ENCODE measurements at regions not wholly inside any gene's neighbourhood (a gene's known extent, or its start where the extent isn't known, plus 50 kb on each side); places are given as distances from the start of the nearest gene placed in this dataset.

GRCh38 chr16:35370617-35371016, 1911.2 kb downstream of the TP53TG3F start:
- H3K4me1 Mint-ChIP-seq (ENCODE audit: low read depth), result no peaks in the 10 kb centered on the region
- DNase-seq (ENCODE audit: low spot score), result no peak
- peaks cover 52% of the 10 kb centered on the region for H3K9me3 Mint-ChIP-seq
- H3K36me3 Mint-ChIP-seq (ENCODE audit: low read depth), result no peaks in the 10 kb centered on the region
- no peak overlapping the region for H3K27ac Mint-ChIP-seq
- no peak overlapping the region for H3K4me3 Mint-ChIP-seq
- no peaks in the 10 kb centered on the region for H3K27me3 Mint-ChIP-seq (ENCODE audit: low read depth)

DNA sequence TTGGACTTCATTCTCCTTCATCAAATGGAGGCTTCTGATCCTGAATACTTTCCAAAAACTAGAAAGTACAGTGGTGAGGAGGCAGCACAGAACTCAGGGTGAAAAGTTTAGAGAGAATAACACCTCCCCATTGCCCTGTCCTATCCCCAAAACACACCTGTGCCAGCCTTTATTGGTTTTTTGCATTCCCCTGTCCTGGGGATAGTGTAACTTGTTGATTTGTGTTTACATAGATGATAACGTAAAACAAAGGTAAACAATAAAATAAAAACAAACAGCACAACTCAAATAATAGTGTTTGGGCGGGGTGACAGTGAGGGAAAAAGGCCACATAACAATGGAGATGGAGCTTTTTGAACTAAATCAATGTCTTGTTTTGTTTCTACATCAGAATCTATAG, 1917.7 kb downstream of the TP53TG3F start:
- DNase-seq (ENCODE audit: low spot score), result no peak
- Mint-ChIP-seq H3K27me3 (ENCODE audit: low read depth) (no peaks in the 10 kb centered on the region), H3K4me3 (no peak overlapping the region), H3K36me3 (ENCODE audit: low read depth) (no peaks in the 10 kb centered on the region), H3K27ac (no peak overlapping the region), H3K4me1 (ENCODE audit: low read depth) (no peaks in the 10 kb centered on the region), H3K9me3 (peaks cover 51% of the 10 kb centered on the region)

GRCh38 chr16:35386619-35387018, 1927.2 kb downstream of the TP53TG3F start:
- H3K4me3 Mint-ChIP-seq, result no peak overlapping the region
- no peaks in the 10 kb centered on the region for H3K4me1 Mint-ChIP-seq (ENCODE audit: low read depth)
- no peaks in the 10 kb centered on the region for H3K36me3 Mint-ChIP-seq (ENCODE audit: low read depth)
- no peak overlapping the region for H3K27ac Mint-ChIP-seq
- no peaks in the 10 kb centered on the region for H3K27me3 Mint-ChIP-seq (ENCODE audit: low read depth)
- H3K9me3 Mint-ChIP-seq, result peaks cover 27% of the 10 kb centered on the region
- no peak for DNase-seq (ENCODE audit: low spot score)

DNA sequence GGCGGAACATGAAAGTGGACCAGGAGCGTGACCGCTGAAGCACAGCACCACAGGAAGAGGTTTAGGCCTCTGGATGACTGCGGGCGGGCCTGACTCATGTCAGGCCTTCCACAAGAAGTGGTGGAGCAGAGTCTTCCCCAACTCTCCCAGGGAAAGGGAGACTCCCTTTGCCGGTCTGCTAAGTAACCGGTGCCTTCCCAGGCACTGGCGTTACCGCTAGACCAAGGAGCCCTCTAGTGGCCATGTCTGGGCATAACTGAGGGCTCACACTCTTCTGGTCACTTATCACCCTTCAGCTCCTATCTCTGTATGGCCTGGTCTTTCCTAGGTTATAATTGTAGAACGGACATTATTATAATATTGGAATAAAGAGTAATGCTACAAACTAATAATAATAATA, 1931.9 kb downstream of the TP53TG3F start:
- H3K4me1 Mint-ChIP-seq (ENCODE audit: low read depth), result no peaks in the 10 kb centered on the region
- H3K27ac Mint-ChIP-seq, result no peak overlapping the region
- H3K27me3 Mint-ChIP-seq (ENCODE audit: low read depth), result no peaks in the 10 kb centered on the region
- H3K9me3 Mint-ChIP-seq, result peaks cover 35% of the 10 kb centered on the region
- no peak for DNase-seq (ENCODE audit: low spot score)
- H3K36me3 Mint-ChIP-seq (ENCODE audit: low read depth), result no peaks in the 10 kb centered on the region
- H3K4me3 Mint-ChIP-seq, result no peak overlapping the region

DNA sequence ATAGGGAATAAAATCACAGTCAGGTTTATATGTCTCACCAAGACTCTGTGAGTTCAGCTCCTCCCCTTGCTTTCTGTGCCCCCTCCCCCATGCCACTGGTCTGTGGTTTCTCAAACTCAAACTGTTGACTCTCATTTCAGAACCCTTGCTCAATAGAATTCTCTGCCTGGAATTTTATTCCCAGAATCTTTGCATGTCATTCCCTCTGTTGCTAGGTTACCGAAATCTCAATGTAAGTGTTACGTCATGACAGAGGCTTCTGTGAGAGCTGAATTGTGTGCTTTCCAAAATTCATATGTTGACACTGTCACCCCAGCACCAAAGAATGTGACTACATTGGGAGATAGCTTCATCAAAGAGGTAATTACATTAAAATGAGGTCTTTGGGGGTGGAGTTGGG, 1938.8 kb downstream of the TP53TG3F start:
- DNase-seq (ENCODE audit: low spot score), result no peak

DNA sequence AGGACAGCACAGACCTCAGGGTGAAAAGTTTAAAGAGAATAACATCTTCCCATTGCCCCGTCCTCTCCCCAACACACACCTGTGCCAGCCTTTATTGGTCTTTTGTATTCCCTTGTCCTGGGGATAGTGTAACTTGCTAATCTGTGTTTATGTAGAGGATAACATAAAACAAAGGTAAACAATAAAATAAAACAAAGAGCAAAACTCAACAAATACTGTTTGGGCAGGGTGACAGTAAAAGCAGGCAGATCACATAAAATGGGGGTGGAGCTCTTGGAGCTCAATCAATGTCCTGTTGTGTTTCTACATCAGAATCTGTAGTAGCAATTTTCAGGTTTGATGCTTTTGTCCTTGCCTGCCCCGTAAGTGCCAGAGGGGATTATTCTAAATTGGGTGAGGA, 1939.7 kb downstream of the TP53TG3F start:
- H3K4me3 Mint-ChIP-seq, result no peak overlapping the region
- H3K27ac Mint-ChIP-seq, result no peak overlapping the region
- no peaks in the 10 kb centered on the region for H3K36me3 Mint-ChIP-seq (ENCODE audit: low read depth)
- no peaks in the 10 kb centered on the region for H3K4me1 Mint-ChIP-seq (ENCODE audit: low read depth)
- DNase-seq (ENCODE audit: low spot score), result no peak
- no peaks in the 10 kb centered on the region for H3K27me3 Mint-ChIP-seq (ENCODE audit: low read depth)
- H3K9me3 Mint-ChIP-seq, result peaks cover 42% of the 10 kb centered on the region

More for the DNA sequence above, 1938.8 kb downstream of the TP53TG3F start:
- Mint-ChIP-seq H3K4me3 (no peak overlapping the region), H3K27ac (no peak overlapping the region), H3K9me3 (peaks cover 50% of the 10 kb centered on the region), H3K4me1 (ENCODE audit: low read depth) (no peaks in the 10 kb centered on the region), H3K36me3 (ENCODE audit: low read depth) (no peaks in the 10 kb centered on the region), H3K27me3 (ENCODE audit: low read depth) (no peaks in the 10 kb centered on the region)

DNA sequence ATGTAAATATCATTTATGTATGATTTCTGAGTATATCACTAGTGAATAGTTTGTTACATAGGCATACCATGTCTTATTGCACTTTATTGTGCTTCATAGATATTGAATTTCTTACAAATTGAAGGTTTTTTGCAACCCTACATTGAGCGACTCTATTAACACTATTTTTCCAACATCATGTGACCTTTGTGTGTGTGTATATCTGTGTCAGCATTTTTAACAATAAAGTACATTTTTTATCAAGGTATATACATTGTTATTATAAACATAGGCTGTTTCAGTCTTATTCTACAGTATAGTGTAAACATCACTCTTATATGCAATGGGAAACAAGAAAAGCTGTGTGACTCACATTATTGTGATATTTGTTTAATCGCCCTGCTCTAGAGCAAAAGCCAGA, 1944.9 kb downstream of the TP53TG3F start:
- no peak for DNase-seq (ENCODE audit: low spot score)
- H3K27me3 Mint-ChIP-seq (ENCODE audit: low read depth), result no peaks in the 10 kb centered on the region
- no peak overlapping the region for H3K27ac Mint-ChIP-seq
- H3K9me3 Mint-ChIP-seq, result peaks cover 47% of the 10 kb centered on the region
- H3K4me3 Mint-ChIP-seq, result no peak overlapping the region
- no peaks in the 10 kb centered on the region for H3K36me3 Mint-ChIP-seq (ENCODE audit: low read depth)
- H3K4me1 Mint-ChIP-seq (ENCODE audit: low read depth), result no peaks in the 10 kb centered on the region

- Mint-ChIP-seq H3K9me3 (peaks cover 51% of the 10 kb centered on the region), H3K36me3 (ENCODE audit: low read depth) (no peaks in the 10 kb centered on the region), H3K27ac (no peak overlapping the region), H3K4me1 (ENCODE audit: low read depth) (no peaks in the 10 kb centered on the region), H3K27me3 (ENCODE audit: low read depth) (no peaks in the 10 kb centered on the region), H3K4me3 (no peak overlapping the region)
- DNase-seq (ENCODE audit: low spot score), result no peak
These were observed 1946.1 kb downstream of the TP53TG3F start for GRCh38 chr16:35405526-35405925.

GRCh38 chr16:35409503-35409902, 1950.1 kb downstream of the TP53TG3F start:
- Mint-ChIP-seq H3K27ac (no peak overlapping the region), H3K9me3 (peaks cover 68% of the 10 kb centered on the region), H3K4me3 (no peak overlapping the region), H3K27me3 (ENCODE audit: low read depth) (no peaks in the 10 kb centered on the region), H3K4me1 (ENCODE audit: low read depth) (no peaks in the 10 kb centered on the region), H3K36me3 (ENCODE audit: low read depth) (no peaks in the 10 kb centered on the region)
- no peak for DNase-seq (ENCODE audit: low spot score)

GRCh38 chr16:35410438-35410837, 1951.0 kb downstream of the TP53TG3F start:
- Mint-ChIP-seq H3K9me3 (peaks cover 70% of the 10 kb centered on the region), H3K27me3 (ENCODE audit: low read depth) (no peaks in the 10 kb centered on the region), H3K4me1 (ENCODE audit: low read depth) (no peaks in the 10 kb centered on the region), H3K36me3 (ENCODE audit: low read depth) (no peaks in the 10 kb centered on the region), H3K4me3 (no peak overlapping the region), H3K27ac (no peak overlapping the region)
- no peak for DNase-seq (ENCODE audit: low spot score)

- no peak for DNase-seq (ENCODE audit: low spot score)
- Mint-ChIP-seq H3K4me1 (ENCODE audit: low read depth) (no peaks in the 10 kb centered on the region), H3K36me3 (ENCODE audit: low read depth) (no peaks in the 10 kb centered on the region), H3K27me3 (ENCODE audit: low read depth) (no peaks in the 10 kb centered on the region), H3K4me3 (no peak overlapping the region), H3K9me3 (peaks cover 74% of the 10 kb centered on the region), H3K27ac (no peak overlapping the region)
These were observed 1951.7 kb downstream of the TP53TG3F start for GRCh38 chr16:35411156-35411555.

DNA sequence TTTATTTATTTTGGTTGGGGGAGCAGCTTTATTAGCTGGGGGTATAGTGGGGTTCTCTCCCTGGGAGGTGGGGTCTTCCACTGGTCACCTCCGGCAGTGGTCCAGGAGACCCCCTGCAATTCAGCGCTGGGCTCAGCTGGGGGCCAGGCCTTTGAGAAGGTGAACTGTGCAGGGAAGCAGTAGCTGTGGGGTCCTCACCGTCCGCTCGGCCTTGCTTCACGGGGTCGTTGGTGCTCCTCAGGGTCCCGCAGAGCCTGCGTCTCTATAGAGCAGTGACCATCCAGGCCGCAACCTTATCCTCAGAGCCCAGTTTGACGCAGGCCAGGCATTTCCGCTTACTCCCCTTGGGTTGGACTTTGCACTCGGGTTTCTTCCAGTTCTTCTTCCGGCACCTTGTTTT, 1954.7 kb downstream of the TP53TG3F start:
- no peaks in the 10 kb centered on the region for H3K4me1 Mint-ChIP-seq (ENCODE audit: low read depth)
- H3K4me3 Mint-ChIP-seq, result no peak overlapping the region
- peaks cover 60% of the 10 kb centered on the region for H3K9me3 Mint-ChIP-seq
- H3K36me3 Mint-ChIP-seq (ENCODE audit: low read depth), result no peaks in the 10 kb centered on the region
- DNase-seq (ENCODE audit: low spot score), result no peak
- H3K27ac Mint-ChIP-seq, result no peak overlapping the region
- H3K27me3 Mint-ChIP-seq (ENCODE audit: low read depth), result no peaks in the 10 kb centered on the region

GRCh38 chr16:35414563-35414962, 1955.2 kb downstream of the TP53TG3F start:
- no peak overlapping the region for H3K27ac Mint-ChIP-seq
- peaks cover 63% of the 10 kb centered on the region for H3K9me3 Mint-ChIP-seq
- no peak overlapping the region for H3K4me3 Mint-ChIP-seq
- no peak for DNase-seq (ENCODE audit: low spot score)
- H3K27me3 Mint-ChIP-seq (ENCODE audit: low read depth), result no peaks in the 10 kb centered on the region
- no peaks in the 10 kb centered on the region for H3K4me1 Mint-ChIP-seq (ENCODE audit: low read depth)
- no peaks in the 10 kb centered on the region for H3K36me3 Mint-ChIP-seq (ENCODE audit: low read depth)

DNA sequence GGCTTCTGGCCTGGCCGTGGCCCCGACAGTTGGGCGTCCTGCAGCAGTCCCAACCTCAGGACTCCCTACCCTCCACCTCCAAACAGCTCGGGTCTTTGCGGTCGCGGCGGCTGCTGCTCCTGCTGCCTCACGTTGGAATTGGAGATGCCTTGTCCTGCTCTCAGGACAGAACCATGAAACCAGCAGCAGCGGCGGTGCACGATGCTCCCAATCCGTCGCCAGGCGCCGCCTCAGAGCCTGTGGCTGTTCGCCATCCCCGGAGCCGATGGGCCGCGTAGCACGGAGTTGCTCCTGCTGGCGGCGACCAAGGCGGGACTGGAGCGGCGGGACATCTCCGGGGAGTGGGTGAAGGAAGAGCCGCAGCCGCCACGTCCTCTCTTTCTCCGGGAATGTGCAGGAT, 1965.9 kb downstream of the TP53TG3F start:
- H3K9me3 Mint-ChIP-seq, result peaks cover 60% of the 10 kb centered on the region

DNA sequence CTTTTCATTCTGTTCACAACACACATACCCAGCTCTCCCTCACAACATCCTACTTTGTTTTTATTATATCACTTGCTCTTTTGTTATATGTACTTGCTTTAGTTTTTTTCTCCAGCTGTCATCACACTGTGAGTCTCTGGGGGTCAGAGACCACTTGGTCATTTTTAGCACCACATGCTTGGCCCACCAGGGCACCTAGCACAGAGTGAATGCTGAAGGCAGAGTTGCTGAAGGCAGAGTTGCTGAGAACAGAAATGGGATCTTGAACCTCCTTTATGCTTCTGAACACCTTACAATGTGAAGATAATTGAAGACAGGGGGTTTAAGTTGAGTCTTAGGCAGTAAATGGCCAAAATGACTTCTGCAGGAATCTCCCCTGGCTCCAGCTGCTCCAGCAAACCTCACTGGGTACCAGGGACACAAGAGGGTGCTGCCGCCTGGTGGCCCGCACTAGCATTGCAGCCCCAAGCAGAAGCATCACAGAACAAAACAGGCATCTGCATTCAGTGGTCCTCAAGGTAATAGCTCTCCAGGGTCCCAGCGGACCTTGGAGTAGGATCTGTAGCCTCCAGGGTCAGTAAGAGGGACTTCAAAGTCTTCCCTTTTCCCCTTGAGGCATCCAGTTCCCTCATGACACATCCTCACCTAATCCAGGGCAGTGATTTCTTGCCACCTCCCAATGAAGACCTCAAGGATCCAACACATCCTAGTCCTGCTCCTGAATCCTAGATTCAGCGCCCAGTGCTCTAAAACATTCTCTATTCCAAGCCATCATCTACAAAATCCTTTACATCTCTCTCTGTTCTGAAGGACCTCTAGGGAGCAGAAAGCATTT, 1972.6 kb downstream of the TP53TG3F start:
- Mint-ChIP-seq H3K27me3 (ENCODE audit: low read depth) (no peaks in the 10 kb centered on the region), H3K4me3 (no peak overlapping the region), H3K27ac (no peak overlapping the region), H3K4me1 (ENCODE audit: low read depth) (no peaks in the 10 kb centered on the region), H3K36me3 (ENCODE audit: low read depth) (no peaks in the 10 kb centered on the region), H3K9me3 (peaks cover 45% of the 10 kb centered on the region)
- DNase-seq (ENCODE audit: low spot score), result no peak

More for the DNA sequence above, 1965.9 kb downstream of the TP53TG3F start:
- Mint-ChIP-seq H3K4me3 (no peak overlapping the region), H3K27me3 (ENCODE audit: low read depth) (no peaks in the 10 kb centered on the region), H3K4me1 (ENCODE audit: low read depth) (no peaks in the 10 kb centered on the region), H3K36me3 (ENCODE audit: low read depth) (no peaks in the 10 kb centered on the region), H3K27ac (no peak overlapping the region)
- no peak for DNase-seq (ENCODE audit: low spot score)
